Panc1 (cell line): ENCODE measurements at regions not wholly inside any gene's neighbourhood (a gene's known extent, or its start where the extent isn't known, plus 50 kb on each side); places are given as distances from the start of the nearest gene placed in this dataset.

Source experiments
- ATAC-seq: fragments of 200-7000 bp; cut with Tn5 transposase; 2 replicates; pipeline ENCODE4 v1.9.1; 2020; ENCODE audit warnings: mild to moderate bottlenecking, moderate library complexity
- BruUV-seq: library from RNA; stranded (reverse); fragments of 400-500 nt; replicated peaks from 2 replicates; lab custom pipeline; 2021; lab: Mats Ljungman, UMichigan
- CTCF ChIA-PET: fragments of 300-600 bp; sonication (Branson Sonifier 250); formaldehyde crosslinking; loops from one replicate; lab custom pipeline; 2022; ENCODE audit warnings: antibody characterized with exemption; lab: Charles Lee
- POLR2A ChIA-PET: fragments of 300-600 bp; sonication (Branson Sonifier 250); formaldehyde crosslinking; loops from one replicate; lab custom pipeline; 2022; ENCODE audit warnings: antibody characterized with exemption; lab: Charles Lee
- DNase-seq: peaks from one replicate; pipeline ENCODE4 v3.0.0-alpha.2; 2010; ENCODE audit warnings: low read depth, low spot score
- H3K27ac ChIP-seq: 2 replicates; pipeline ENCODE4 v1.5.1; 2011; ENCODE audit warnings: mild to moderate bottlenecking, low read length, inconsistent platforms
- H3K27me3 ChIP-seq: fragments of 200-500 bp; sonication (Bioruptor generic); 2 replicates; pipeline ENCODE4 v1.6.0; 2014; ENCODE audit warnings: low read length, inconsistent platforms; ENCODE audit not compliant: control insufficient read depth, insufficient read depth
- H3K36me3 ChIP-seq: fragments of 200-500 bp; sonication (Bioruptor generic); 2 replicates; pipeline ENCODE4 v1.5.1; 2014; ENCODE audit warnings: inconsistent platforms, mild to moderate bottlenecking, low read length, moderate library complexity; ENCODE audit not compliant: control insufficient read depth, insufficient read depth
- H3K4me1 ChIP-seq: 2 replicates; pipeline ENCODE4 v1.5.1; 2011; ENCODE audit warnings: inconsistent platforms, mild to moderate bottlenecking, low read length, moderate library complexity; ENCODE audit not compliant: control insufficient read depth, insufficient read depth
- H3K4me3 ChIP-seq, 2 experiments: 2 replicates each; pipeline ENCODE4 v1.5.1; 2011 to 2012; ENCODE audit warnings: low read depth in 2 of 2, low read length in 2 of 2, mild to moderate bottlenecking in 2 of 2, inconsistent platforms in 1 of 2, moderate library complexity in 1 of 2
- H3K9me3 ChIP-seq: fragments of 200-500 bp; sonication (Bioruptor generic); 2 replicates; pipeline ENCODE4 v1.5.1; 2014; ENCODE audit warnings: low read depth, mild to moderate bottlenecking, inconsistent platforms, low read length, moderate library complexity; ENCODE audit not compliant: control insufficient read depth, insufficient read depth
- CTCF ChIP-seq: fragments of 450-650 bp; IDR thresholded peaks from 2 replicates; pipeline ENCODE4 v1.5.1; 2017; ENCODE audit warnings: mild to moderate bottlenecking
- POLR2AphosphoS5 ChIP-seq: IDR thresholded peaks from 2 replicates; pipeline ENCODE4 v1.6.1; 2012; ENCODE audit warnings: mild to moderate bottlenecking, low read depth, low read length, moderate library complexity
- REST ChIP-seq, 2 experiments: IDR thresholded peaks; 2 replicates each; pipeline ENCODE4 v1.6.1; 2011 to 2012; ENCODE audit warnings: low read depth in 2 of 2, control low read depth in 1 of 2, low read length in 1 of 2, mild to moderate bottlenecking in 1 of 2, moderate library complexity in 1 of 2; ENCODE audit not compliant: insufficient read depth in 1 of 2
- SIN3A ChIP-seq: IDR thresholded peaks from 2 replicates; pipeline ENCODE4 v1.6.1; 2012; ENCODE audit warnings: low read depth, mild to moderate bottlenecking, low read length, moderate library complexity, borderline replicate concordance; ENCODE audit not compliant: insufficient read depth
- TCF7L2 ChIP-seq: IDR thresholded peaks from 2 replicates; pipeline ENCODE4 v1.6.1; 2011; ENCODE audit warnings: mild to moderate bottlenecking, low read depth, low read length, inconsistent platforms
- in situ Hi-C: cut with HindIII; loops from 2 replicates; pipeline ENCODE4 v1.10.0; 2016; ENCODE audit warnings: low sequenced_read_pairs, low pct_unique_long_range_greater_than_20kb
- intact Hi-C: fragments of 100-400 bp; cut with micrococcal nuclease; formaldehyde crosslinking; loops from one replicate; pipeline ENCODE4 v1.10.0; 2022; ENCODE audit not compliant: unreplicated experiment

GRCh38 chr17:72299592-72299991, 178.8 kb downstream of the SOX9 start:
- no peak overlapping the region for H3K4me3 ChIP-seq
- DNase-seq (no peak), ATAC-seq (no peak)
- no peaks in the 10 kb centered on the region for H3K9me3 ChIP-seq
- ChIA-PET CTCF (interaction anchor here (0.5 kb wide), 1 partner anchor 947 kb away, joined by 3 read pairs; no protein-coding TSS in a partner anchor), POLR2A (no interaction called here)
- TF ChIP-seq TCF7L2, result no peak
- TF ChIP-seq SIN3A, result no peak
- TF ChIP-seq CTCF, result no peak
- TF ChIP-seq POLR2AphosphoS5, result no peak
- no peak for TF ChIP-seq REST (IDR thresholded peaks at IDR 0.05; ENCODE audit: insufficient read depth in 1 of 2, low read depth in 2 of 2, low read length in 1 of 2)
- H3K27me3 ChIP-seq, result no peaks in the 10 kb centered on the region
- BruUV-seq, result no TSS peak
- intact Hi-C loops, result no loop called here
- H3K4me1 ChIP-seq, result peaks cover 17% of the 10 kb centered on the region
- in situ Hi-C loops, result no loop called here
- H3K36me3 ChIP-seq, result no peaks in the 10 kb centered on the region
- H3K27ac ChIP-seq, result no peak overlapping the region

GRCh38 chr17:72301887-72302286, 181.1 kb downstream of the SOX9 start:
- H3K27ac ChIP-seq, result no peak overlapping the region
- no peaks in the 10 kb centered on the region for H3K36me3 ChIP-seq
- in situ Hi-C loops (no loop called here), intact Hi-C loops (no loop called here)
- H3K4me1 ChIP-seq, result peaks cover 15% of the 10 kb centered on the region
- no peaks in the 10 kb centered on the region for H3K27me3 ChIP-seq
- TF ChIP-seq CTCF (no peak), REST (IDR thresholded peaks at IDR 0.05; ENCODE audit: insufficient read depth in 1 of 2, low read depth in 2 of 2, low read length in 1 of 2) (no peak), POLR2AphosphoS5 (no peak), TCF7L2 (no peak), SIN3A (no peak)
- BruUV-seq, result no TSS peak
- no peak for ATAC-seq
- ChIA-PET CTCF (no interaction called here), POLR2A (interaction anchor here (0.5 kb wide), 1 partner anchor 106 kb away, joined by 3 read pairs; no protein-coding TSS in a partner anchor)
- DNase-seq, result no peak
- H3K4me3 ChIP-seq, result no peak overlapping the region
- H3K9me3 ChIP-seq, result no peaks in the 10 kb centered on the region
